H9 (cell line): ENCODE measurements at regions not wholly inside any gene's neighbourhood (a gene's known extent, or its start where the extent isn't known, plus 50 kb on each side); places are given as distances from the start of the nearest gene placed in this dataset.

Experiments
- DNase-seq: peaks from one replicate; pipeline ENCODE4 v3.0.0-alpha.2; 2017
- H2AFZ ChIP-seq: one replicate; pipeline ENCODE4 v1.6.1; 2013; ENCODE audit warnings: mild to moderate bottlenecking, low read length, control low read depth, moderate library complexity
- H2AK5ac ChIP-seq: 2 replicates; pipeline ENCODE4 v1.6.1; 2013; ENCODE audit warnings: low read length, control low read depth, mixed read lengths; ENCODE audit not compliant: insufficient read length
- H2BK120ac ChIP-seq: one replicate; pipeline ENCODE4 v1.6.1; 2013; ENCODE audit warnings: low read depth, mild to moderate bottlenecking, low read length, control low read depth, inconsistent platforms; ENCODE audit not compliant: poor library complexity, severe bottlenecking
- H2BK12ac ChIP-seq: 2 replicates; pipeline ENCODE4 v1.6.1; 2013; ENCODE audit warnings: low read length, control low read depth, mixed read lengths, low read depth; ENCODE audit not compliant: insufficient read length
- H2BK15ac ChIP-seq: 2 replicates; pipeline ENCODE4 v1.6.1; 2013; ENCODE audit warnings: low read depth, low read length, control low read depth
- H2BK20ac ChIP-seq: one replicate; pipeline ENCODE4 v1.6.1; 2013; ENCODE audit warnings: low read depth, mild to moderate bottlenecking, low read length, control low read depth, inconsistent platforms; ENCODE audit not compliant: poor library complexity, severe bottlenecking
- H2BK5ac ChIP-seq: 2 replicates; pipeline ENCODE4 v1.6.1; 2013; ENCODE audit warnings: low read length, control low read depth, mixed read lengths; ENCODE audit not compliant: insufficient read length
- H3K14ac ChIP-seq: 2 replicates; pipeline ENCODE4 v1.6.1; 2013; ENCODE audit warnings: low read length, control low read depth; ENCODE audit not compliant: insufficient read depth
- H3K18ac ChIP-seq: 2 replicates; pipeline ENCODE4 v1.6.1; 2013; ENCODE audit warnings: low read depth, mild to moderate bottlenecking, mixed read lengths, low read length, control low read depth; ENCODE audit not compliant: insufficient read length
- H3K23ac ChIP-seq: 2 replicates; pipeline ENCODE4 v1.6.1; 2013; ENCODE audit warnings: low read length, control low read depth, mixed read lengths, low read depth; ENCODE audit not compliant: insufficient read length
- H3K23me2 ChIP-seq: 2 replicates; pipeline ENCODE4 v1.6.1; 2013; ENCODE audit warnings: low read depth, mild to moderate bottlenecking, mixed read lengths, low read length, control low read depth; ENCODE audit not compliant: insufficient read length, poor library complexity, severe bottlenecking
- H3K27ac ChIP-seq: 2 replicates; pipeline ENCODE4 v1.5.1; 2013; ENCODE audit warnings: low read length, control low read depth, mixed read lengths, low read depth; ENCODE audit not compliant: insufficient read length
- H3K27me3 ChIP-seq: 2 replicates; pipeline ENCODE4 v1.6.1; 2013; ENCODE audit warnings: low read length, control low read depth, inconsistent platforms; ENCODE audit not compliant: insufficient read depth
- H3K4ac ChIP-seq: 2 replicates; pipeline ENCODE4 v1.6.1; 2013; ENCODE audit warnings: low read depth, mild to moderate bottlenecking, control low read depth, inconsistent platforms, low read length, moderate library complexity
- H3K4me1 ChIP-seq: 2 replicates; pipeline ENCODE4 v1.6.1; 2013; ENCODE audit warnings: low read length, control low read depth, inconsistent platforms; ENCODE audit not compliant: insufficient read depth
- H3K4me2 ChIP-seq: 2 replicates; pipeline ENCODE4 v1.6.1; 2013; ENCODE audit warnings: low read length, control low read depth, mixed read lengths; ENCODE audit not compliant: insufficient read length, insufficient read depth
- H3K56ac ChIP-seq: 2 replicates; pipeline ENCODE4 v1.6.1; 2013; ENCODE audit warnings: low read depth, mild to moderate bottlenecking, mixed read lengths, low read length, control low read depth; ENCODE audit not compliant: insufficient read length
- H3K79me1 ChIP-seq: 2 replicates; pipeline ENCODE4 v1.6.1; 2013; ENCODE audit warnings: low read depth, mild to moderate bottlenecking, moderate library complexity, low read length, control low read depth, inconsistent platforms; ENCODE audit not compliant: insufficient read depth, poor library complexity, severe bottlenecking
- H3K79me2 ChIP-seq: 2 replicates; pipeline ENCODE4 v1.6.1; 2013; ENCODE audit warnings: low read length, control low read depth, inconsistent platforms; ENCODE audit not compliant: insufficient read depth
- H3K9ac ChIP-seq: 2 replicates; pipeline ENCODE4 v1.6.1; 2013; ENCODE audit warnings: low read length, control low read depth, mixed read lengths; ENCODE audit not compliant: insufficient read length; ENCODE audit errors: extremely low read depth
- H3K9me3 ChIP-seq: one replicate; pipeline ENCODE4 v1.6.1; 2013; ENCODE audit warnings: low read depth, low read length, inconsistent platforms; ENCODE audit not compliant: control insufficient read depth
- H3T11ph ChIP-seq: one replicate; pipeline ENCODE4 v1.6.1; 2013; ENCODE audit warnings: mild to moderate bottlenecking, low read length, control low read depth, inconsistent platforms
- H4K20me1 ChIP-seq: one replicate; pipeline ENCODE4 v1.6.1; 2013; ENCODE audit not compliant: control insufficient read depth, insufficient read length, insufficient read depth
- H4K5ac ChIP-seq: 2 replicates; pipeline ENCODE4 v1.6.1; 2013; ENCODE audit warnings: low read depth, mild to moderate bottlenecking, mixed read lengths, low read length, control low read depth; ENCODE audit not compliant: insufficient read length
- H4K8ac ChIP-seq: replicated peaks from 2 replicates; pipeline ENCODE4 v1.6.1; 2013; ENCODE audit warnings: low read length, control low read depth, mixed read lengths, low read depth; ENCODE audit not compliant: insufficient read length
- H4K91ac ChIP-seq: 2 replicates; pipeline ENCODE4 v1.6.1; 2013; ENCODE audit warnings: low read depth, mild to moderate bottlenecking, moderate library complexity, mixed read lengths, low read length, control low read depth; ENCODE audit not compliant: insufficient read length
- H3K27ac Mint-ChIP-seq, 3 experiments: 2 replicates in 2 of 3; 3 replicates in 1 of 3; pipeline ENCODE4 v1.8.0; 2020 to 2021; ENCODE audit warnings: mixed read lengths in 3 of 3, mild to moderate bottlenecking in 1 of 3, moderate library complexity in 1 of 3
- H3K27me3 Mint-ChIP-seq: 2 replicates; pipeline ENCODE4 v1.8.0; 2021; ENCODE audit warnings: low read depth, mild to moderate bottlenecking, moderate library complexity, mixed read lengths
- H3K36me3 Mint-ChIP-seq, 3 experiments: 2 replicates in 2 of 3; 3 replicates in 1 of 3; pipeline ENCODE4 v1.8.0; 2020 to 2021; ENCODE audit warnings: low read depth in 3 of 3, mixed read lengths in 3 of 3; ENCODE audit not compliant: insufficient read depth in 1 of 3
- H3K4me1 Mint-ChIP-seq, 2 experiments: 2 replicates each; pipeline ENCODE4 v1.8.0; 2020; ENCODE audit warnings: mixed read lengths in 2 of 2
- H3K4me3 Mint-ChIP-seq, 2 experiments: 2 replicates in 1 of 2; 3 replicates in 1 of 2; pipeline ENCODE4 v1.8.0; 2020 to 2021; ENCODE audit warnings: mild to moderate bottlenecking in 2 of 2, mixed read lengths in 2 of 2, moderate library complexity in 1 of 2
- H3K9me3 Mint-ChIP-seq, 2 experiments: 2 replicates in 1 of 2; 3 replicates in 1 of 2; pipeline ENCODE4 v1.8.0; 2020; ENCODE audit warnings: mild to moderate bottlenecking in 2 of 2, mixed read lengths in 2 of 2, moderate library complexity in 1 of 2
- WGBS: extraction: QIAGEN DNeasy Blood & Tissue Kit; methylation state at CpG from one replicate; pipeline ENCODE4 v1.1.7; 2013; ENCODE audit warnings: missing lambda C conversion rate, low lambda C conversion rate, mixed read lengths; ENCODE audit not compliant: insufficient read length; ENCODE audit errors: extremely low coverage; 5-methylcytosine and 5-hydroxymethylcytosine counted together
- TF ChIP-seq, protein P1 (sequence below): fragments of 200-600 bp; sonication (generic); conservative IDR thresholded peaks from 3 replicates; pipeline ENCODE4 v1.8.0; 2021; ENCODE audit warnings: antibody characterized with exemption, mild to moderate bottlenecking

DNA sequence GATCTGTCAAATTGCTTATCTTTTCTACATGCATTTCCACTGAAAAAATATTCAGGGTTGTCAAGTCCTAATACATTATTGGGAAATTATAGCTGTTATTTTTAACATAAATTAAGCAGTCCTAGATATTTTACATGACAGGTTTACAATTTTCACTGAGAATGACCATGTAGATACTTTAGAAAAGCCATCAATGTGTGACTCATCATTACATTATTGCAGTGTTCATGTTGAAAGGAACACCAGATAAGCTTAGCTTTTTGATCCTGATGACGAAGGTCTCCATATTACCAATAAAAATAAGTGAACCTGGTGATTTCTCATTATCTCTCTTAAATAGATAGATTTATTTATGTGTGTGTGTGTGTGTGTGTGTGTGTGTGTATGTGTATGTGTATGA lies 529.5 kb upstream of the PCDH15 start:
- H3K27me3 Mint-ChIP-seq: peaks cover 2% of the 10 kb centered on the region; the same call in 1 of the 2 replicates
- Histone ChIP-seq H3K18ac (no peak overlapping the region), H2BK15ac (no peak overlapping the region), H3K27me3 (no peaks in the 10 kb centered on the region), H2BK20ac (no peak overlapping the region), H3K9me3 (no peaks in the 10 kb centered on the region), H3K4me2 (no peak overlapping the region), H2AFZ (no peak overlapping the region), H3K79me2 (no peaks in the 10 kb centered on the region), H4K5ac (no peak overlapping the region), H2BK12ac (no peak overlapping the region), H3K9ac (no peak overlapping the region), H3K23me2 (no peaks in the 10 kb centered on the region), H3K23ac (no peak overlapping the region), H3K56ac (no peak overlapping the region), H3K4ac (no peak overlapping the region), H3K79me1 (no peaks in the 10 kb centered on the region), H3K14ac (no peak overlapping the region), H4K20me1 (no peaks in the 10 kb centered on the region), H4K8ac (no peak overlapping the region), H4K91ac (no peak overlapping the region), H3T11ph (no peak overlapping the region), H2AK5ac (no peak overlapping the region), H3K4me1 (no peaks in the 10 kb centered on the region), H2BK120ac (no peak overlapping the region), H2BK5ac (no peak overlapping the region), H3K27ac (no peak overlapping the region)
- WGBS: no CpG with 5 or more reads among the region's 1 CpG
- H3K36me3 Mint-ChIP-seq: no peaks in the 10 kb centered on the region
- no peak overlapping the region for H3K27ac Mint-ChIP-seq
- no peaks in the 10 kb centered on the region; a peak in 1 of 5 replicates for H3K9me3 Mint-ChIP-seq
- H3K4me1 Mint-ChIP-seq: 0 out of 4 replicates have a peak, but pooled peaks cover 0 to 3% of the 10 kb centered on the region in 2 experiments
- no peak overlapping the region for H3K4me3 Mint-ChIP-seq
- no peak for DNase-seq
- TF ChIP-seq, protein P1, sequence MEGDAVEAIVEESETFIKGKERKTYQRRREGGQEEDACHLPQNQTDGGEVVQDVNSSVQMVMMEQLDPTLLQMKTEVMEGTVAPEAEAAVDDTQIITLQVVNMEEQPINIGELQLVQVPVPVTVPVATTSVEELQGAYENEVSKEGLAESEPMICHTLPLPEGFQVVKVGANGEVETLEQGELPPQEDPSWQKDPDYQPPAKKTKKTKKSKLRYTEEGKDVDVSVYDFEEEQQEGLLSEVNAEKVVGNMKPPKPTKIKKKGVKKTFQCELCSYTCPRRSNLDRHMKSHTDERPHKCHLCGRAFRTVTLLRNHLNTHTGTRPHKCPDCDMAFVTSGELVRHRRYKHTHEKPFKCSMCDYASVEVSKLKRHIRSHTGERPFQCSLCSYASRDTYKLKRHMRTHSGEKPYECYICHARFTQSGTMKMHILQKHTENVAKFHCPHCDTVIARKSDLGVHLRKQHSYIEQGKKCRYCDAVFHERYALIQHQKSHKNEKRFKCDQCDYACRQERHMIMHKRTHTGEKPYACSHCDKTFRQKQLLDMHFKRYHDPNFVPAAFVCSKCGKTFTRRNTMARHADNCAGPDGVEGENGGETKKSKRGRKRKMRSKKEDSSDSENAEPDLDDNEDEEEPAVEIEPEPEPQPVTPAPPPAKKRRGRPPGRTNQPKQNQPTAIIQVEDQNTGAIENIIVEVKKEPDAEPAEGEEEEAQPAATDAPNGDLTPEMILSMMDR: no peak
